KMS-11 (cell line): ENCODE measurements at regions not wholly inside any gene's neighbourhood (a gene's known extent, or its start where the extent isn't known, plus 50 kb on each side); places are given as distances from the start of the nearest gene placed in this dataset.

Experiments
- H2AFZ ChIP-seq: fragments of 200-600 bp; sonication (generic); 2 replicates; pipeline ENCODE4 v1.6.1; 2016; ENCODE audit warnings: antibody characterized with exemption, mixed run types, low read depth
- H3K27ac ChIP-seq: fragments of 200-600 bp; sonication (generic); 2 replicates; pipeline ENCODE4 v1.6.1; 2016; ENCODE audit warnings: mild to moderate bottlenecking, mixed run types
- H3K27me3 ChIP-seq: fragments of 200-600 bp; sonication (generic); 2 replicates; pipeline ENCODE4 v1.6.1; 2017; ENCODE audit warnings: mild to moderate bottlenecking, low read depth, mixed run types, moderate library complexity; ENCODE audit not compliant: insufficient read depth
- H3K36me3 ChIP-seq: fragments of 200-600 bp; sonication (generic); 2 replicates; pipeline ENCODE4 v1.6.1; 2017; ENCODE audit warnings: mild to moderate bottlenecking, mixed run types; ENCODE audit not compliant: insufficient read depth
- H3K4me1 ChIP-seq: fragments of 200-600 bp; sonication (generic); 2 replicates; pipeline ENCODE4 v1.6.1; 2016; ENCODE audit warnings: mild to moderate bottlenecking, low read depth, mixed run types; ENCODE audit not compliant: poor library complexity, severe bottlenecking
- H3K4me2 ChIP-seq: fragments of 200-600 bp; sonication (generic); 2 replicates; pipeline ENCODE4 v1.7.0; 2016; ENCODE audit warnings: mild to moderate bottlenecking, mixed run types
- H3K4me3 ChIP-seq: fragments of 200-600 bp; sonication (generic); IDR thresholded peaks from 2 replicates; pipeline ENCODE4 v1.6.1; 2017; ENCODE audit warnings: low read depth, low read length, mixed read lengths; ENCODE audit not compliant: insufficient read depth
- H3K79me2 ChIP-seq: fragments of 200-600 bp; sonication (generic); 2 replicates; pipeline ENCODE4 v1.6.1; 2016; ENCODE audit warnings: low read depth, mixed run types; ENCODE audit not compliant: insufficient read depth
- H3K9ac ChIP-seq: fragments of 200-600 bp; sonication (generic); 2 replicates; pipeline ENCODE4 v1.6.1; 2016; ENCODE audit warnings: mild to moderate bottlenecking, mixed run types
- H4K20me1 ChIP-seq: fragments of 200-600 bp; sonication (generic); 2 replicates; pipeline ENCODE4 v1.6.1; 2016; ENCODE audit warnings: mild to moderate bottlenecking, mixed run types; ENCODE audit not compliant: insufficient read depth
- TF ChIP-seq, protein P1 (sequence below): fragments of 200-600 bp; sonication (generic); conservative IDR thresholded peaks from 2 replicates; pipeline ENCODE4 v1.6.1; 2017; ENCODE audit warnings: low read depth, mild to moderate bottlenecking, antibody characterized with exemption, low read length, moderate library complexity, mixed read lengths

DNA sequence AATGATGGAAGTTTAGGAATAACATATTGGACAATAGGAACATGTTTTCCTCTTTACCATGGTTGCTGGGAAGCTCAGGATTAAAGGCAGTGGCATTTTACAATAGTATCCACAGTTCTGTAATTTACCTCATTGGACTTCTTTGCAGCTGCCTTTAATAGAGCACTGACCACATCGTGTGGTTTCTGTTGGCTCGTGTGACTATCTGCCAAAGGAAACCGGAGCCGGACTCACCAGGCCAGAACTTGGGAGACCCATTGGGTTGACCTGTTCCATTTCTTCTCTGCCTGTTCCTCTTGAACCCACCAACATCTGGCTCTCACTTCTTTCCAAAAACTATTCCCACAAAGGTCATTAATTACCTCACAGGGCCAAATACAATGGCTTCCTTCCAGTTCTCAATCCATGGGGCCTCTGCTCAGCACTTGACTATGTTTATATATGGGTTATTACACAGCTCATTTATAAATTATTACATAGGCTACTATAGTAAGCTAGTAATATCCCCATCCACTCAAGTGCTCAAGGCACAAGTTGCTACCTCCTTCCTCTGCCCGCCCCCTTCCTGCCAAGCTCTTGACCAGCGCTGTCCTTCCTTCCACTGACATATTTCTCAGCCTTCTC lies 121.5 kb upstream of the VASH1 start:
- H3K27me3 ChIP-seq, result no peaks in the 10 kb centered on the region
- H2AFZ ChIP-seq, result no peak overlapping the region
- no peak overlapping the region for H3K4me3 ChIP-seq
- H3K79me2 ChIP-seq, result no peaks in the 10 kb centered on the region
- TF ChIP-seq, protein P1, sequence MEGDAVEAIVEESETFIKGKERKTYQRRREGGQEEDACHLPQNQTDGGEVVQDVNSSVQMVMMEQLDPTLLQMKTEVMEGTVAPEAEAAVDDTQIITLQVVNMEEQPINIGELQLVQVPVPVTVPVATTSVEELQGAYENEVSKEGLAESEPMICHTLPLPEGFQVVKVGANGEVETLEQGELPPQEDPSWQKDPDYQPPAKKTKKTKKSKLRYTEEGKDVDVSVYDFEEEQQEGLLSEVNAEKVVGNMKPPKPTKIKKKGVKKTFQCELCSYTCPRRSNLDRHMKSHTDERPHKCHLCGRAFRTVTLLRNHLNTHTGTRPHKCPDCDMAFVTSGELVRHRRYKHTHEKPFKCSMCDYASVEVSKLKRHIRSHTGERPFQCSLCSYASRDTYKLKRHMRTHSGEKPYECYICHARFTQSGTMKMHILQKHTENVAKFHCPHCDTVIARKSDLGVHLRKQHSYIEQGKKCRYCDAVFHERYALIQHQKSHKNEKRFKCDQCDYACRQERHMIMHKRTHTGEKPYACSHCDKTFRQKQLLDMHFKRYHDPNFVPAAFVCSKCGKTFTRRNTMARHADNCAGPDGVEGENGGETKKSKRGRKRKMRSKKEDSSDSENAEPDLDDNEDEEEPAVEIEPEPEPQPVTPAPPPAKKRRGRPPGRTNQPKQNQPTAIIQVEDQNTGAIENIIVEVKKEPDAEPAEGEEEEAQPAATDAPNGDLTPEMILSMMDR, result no peak
- H3K4me1 ChIP-seq, result no peaks in the 10 kb centered on the region
- no peak overlapping the region for H3K4me2 ChIP-seq
- H3K36me3 ChIP-seq, result no peaks in the 10 kb centered on the region
- H3K27ac ChIP-seq, result no peak overlapping the region
- no peak overlapping the region for H3K9ac ChIP-seq
- no peaks in the 10 kb centered on the region for H4K20me1 ChIP-seq

DNA sequence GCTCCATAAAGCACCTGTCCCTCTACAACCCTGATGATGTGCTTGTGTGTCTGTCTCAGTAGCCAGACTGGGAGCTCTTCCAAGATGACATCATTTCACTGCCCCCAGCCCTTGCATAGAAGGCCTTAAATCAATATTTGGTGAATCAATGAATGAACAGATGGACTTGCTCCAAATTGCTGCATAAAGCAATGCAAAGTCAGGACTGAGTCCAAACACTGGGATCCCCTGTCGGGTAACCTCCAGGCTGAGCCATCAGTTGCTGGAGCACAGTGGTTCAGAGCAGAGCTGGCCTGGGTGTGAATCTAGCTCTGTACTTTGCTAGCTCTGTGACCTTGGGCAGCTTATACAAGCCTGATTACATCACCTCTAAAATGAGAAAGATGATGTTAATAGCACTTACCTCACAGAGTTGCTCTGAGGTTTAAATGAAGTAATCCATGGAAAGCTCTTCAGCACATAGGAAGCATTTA lies 120.3 kb upstream of the VASH1 start:
- H3K4me2 ChIP-seq, result no peak overlapping the region
- no peak overlapping the region for H3K4me3 ChIP-seq
- no peaks in the 10 kb centered on the region for H4K20me1 ChIP-seq
- no peaks in the 10 kb centered on the region for H3K4me1 ChIP-seq
- TF ChIP-seq, protein P1, result no peak
- H3K27me3 ChIP-seq, result no peaks in the 10 kb centered on the region
- no peak overlapping the region for H3K27ac ChIP-seq
- no peaks in the 10 kb centered on the region for H3K79me2 ChIP-seq
- H3K36me3 ChIP-seq, result no peaks in the 10 kb centered on the region
- H3K9ac ChIP-seq, result no peak overlapping the region
- H2AFZ ChIP-seq, result no peak overlapping the region

DNA sequence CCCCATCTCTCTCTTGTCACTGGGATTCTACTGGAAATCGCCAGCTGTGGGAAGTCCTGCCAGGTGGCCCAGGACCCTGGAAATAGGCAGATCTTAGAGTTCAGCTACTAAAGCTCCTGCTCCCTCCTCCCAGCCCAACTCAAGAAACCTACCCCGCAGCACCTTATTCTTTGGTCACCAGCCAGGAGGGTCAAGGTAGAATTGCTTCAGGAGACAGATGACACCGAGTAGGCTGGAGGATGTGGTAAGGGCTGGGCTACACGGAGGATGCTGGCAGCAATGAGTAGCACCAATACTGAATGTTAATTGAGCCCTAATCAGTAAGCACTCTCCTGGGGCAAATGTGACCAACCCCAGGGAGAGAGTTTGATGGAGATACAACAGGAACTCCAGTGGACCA lies 119.7 kb upstream of the VASH1 start:
- Histone ChIP-seq H3K4me2 (no peak overlapping the region), H2AFZ (no peak overlapping the region), H3K27me3 (no peaks in the 10 kb centered on the region), H3K9ac (no peak overlapping the region), H3K36me3 (no peaks in the 10 kb centered on the region), H3K79me2 (no peaks in the 10 kb centered on the region), H3K4me3 (no peak overlapping the region), H3K4me1 (no peaks in the 10 kb centered on the region), H4K20me1 (no peaks in the 10 kb centered on the region), H3K27ac (no peak overlapping the region)
- TF ChIP-seq, protein P1, result no peak

DNA sequence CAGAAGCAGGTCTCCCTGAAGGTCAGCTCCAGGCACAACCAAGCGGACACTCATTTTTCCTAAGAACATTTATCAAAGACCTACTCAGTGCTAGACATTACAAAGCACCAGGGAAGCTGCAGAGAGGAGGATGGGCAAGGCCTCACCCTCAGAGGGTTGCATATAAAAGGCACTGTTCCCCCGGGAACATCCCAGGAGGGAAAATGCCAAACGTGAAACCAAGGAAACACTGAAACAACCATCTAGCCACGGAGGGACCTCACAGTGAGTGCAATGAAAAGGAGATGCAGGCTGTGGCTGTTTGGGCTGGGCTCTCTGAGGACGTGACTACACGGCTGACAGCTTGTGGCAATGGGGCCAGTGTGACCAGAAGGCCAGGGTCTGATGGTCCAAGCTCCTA lies 117.4 kb upstream of the VASH1 start:
- Histone ChIP-seq H2AFZ (no peak overlapping the region), H3K27ac (no peak overlapping the region), H3K36me3 (no peaks in the 10 kb centered on the region), H3K79me2 (no peaks in the 10 kb centered on the region), H3K4me2 (no peak overlapping the region), H3K9ac (no peak overlapping the region), H4K20me1 (no peaks in the 10 kb centered on the region), H3K27me3 (no peaks in the 10 kb centered on the region), H3K4me3 (no peak overlapping the region), H3K4me1 (no peaks in the 10 kb centered on the region)
- TF ChIP-seq, protein P1, result no peak
